PC-3 (cell line): ENCODE measurements at regions not wholly inside any gene's neighbourhood (a gene's known extent, or its start where the extent isn't known, plus 50 kb on each side); places are given as distances from the start of the nearest gene placed in this dataset.

Source experiments
- ATAC-seq: fragments of 200-7000 bp; cut with Tn5 transposase; 2 replicates; pipeline ENCODE4 v1.9.1; 2020; ENCODE audit warnings: mild to moderate bottlenecking, moderate library complexity
- BruUV-seq: library from RNA; stranded (reverse); fragments of 400-500 nt; replicated peaks from 2 replicates; lab custom pipeline; 2021; lab: Mats Ljungman, UMichigan
- CTCF ChIA-PET: fragments of 300-600 bp; sonication (Branson Sonifier 250); formaldehyde crosslinking; loops from one replicate; lab custom pipeline; 2022; ENCODE audit warnings: antibody characterized with exemption; lab: Charles Lee
- POLR2A ChIA-PET: fragments of 300-600 bp; sonication (Branson Sonifier 250); formaldehyde crosslinking; loops from one replicate; lab custom pipeline; 2022; ENCODE audit warnings: antibody characterized with exemption; ENCODE audit not compliant: unreplicated experiment; lab: Charles Lee
- DNase-seq: peaks from one replicate; pipeline ENCODE4 v3.0.0-alpha.2; 2015
- H2AFZ ChIP-seq: fragments of 300-600 bp; sonication (generic); 2 replicates; pipeline ENCODE4 v1.6.0; 2016; ENCODE audit warnings: antibody characterized with exemption, low read length
- H3F3A ChIP-seq: fragments of 300-600 bp; sonication (generic); one replicate; pipeline ENCODE4 v1.6.0; 2017; ENCODE audit warnings: antibody characterized with exemption, low read length, control low read depth, mild to moderate bottlenecking; ENCODE audit not compliant: unreplicated experiment
- H3K27ac ChIP-seq: fragments of 300-600 bp; sonication (generic); 2 replicates; pipeline ENCODE4 v1.5.1; 2016; ENCODE audit warnings: mild to moderate bottlenecking, low read length
- H3K27me3 ChIP-seq: fragments of 300-600 bp; sonication (generic); 2 replicates; pipeline ENCODE4 v1.6.1; 2016; ENCODE audit warnings: low read length, mixed read lengths
- H3K36me3 ChIP-seq: fragments of 300-600 bp; sonication (generic); 2 replicates; pipeline ENCODE4 v1.6.1; 2016; ENCODE audit warnings: low read depth, mixed run types, low read length, mixed read lengths
- H3K4me1 ChIP-seq: fragments of 300-600 bp; sonication (generic); 2 replicates; pipeline ENCODE4 v1.5.1; 2016; ENCODE audit warnings: low read length; ENCODE audit not compliant: insufficient read depth
- H3K4me2 ChIP-seq: fragments of 300-600 bp; sonication (generic); 2 replicates; pipeline ENCODE4 v1.6.0; 2016; ENCODE audit warnings: low read length
- H3K4me3 ChIP-seq: fragments of 300-600 bp; sonication (generic); 2 replicates; pipeline ENCODE4 v1.5.1; 2016; ENCODE audit warnings: mild to moderate bottlenecking, low read length, mixed read lengths
- H3K79me2 ChIP-seq: fragments of 300-600 bp; sonication (generic); 2 replicates; pipeline ENCODE4 v1.6.1; 2017; ENCODE audit warnings: low read length, mixed read lengths
- H3K9ac ChIP-seq: fragments of 300-600 bp; sonication (generic); 2 replicates; pipeline ENCODE4 v1.6.0; 2016; ENCODE audit warnings: mild to moderate bottlenecking, low read length
- H3K9me2 ChIP-seq: fragments of 300-600 bp; sonication (generic); replicated peaks from 2 replicates; pipeline ENCODE4 v1.6.1; 2016; ENCODE audit warnings: mixed run types, low read length, mixed read lengths
- H3K9me3 ChIP-seq: fragments of 300-600 bp; sonication (generic); 2 replicates; pipeline ENCODE4 v1.6.1; 2016; ENCODE audit warnings: low read length, mixed read lengths
- H4K20me1 ChIP-seq: fragments of 300-600 bp; sonication (generic); 2 replicates; pipeline ENCODE4 v1.6.1; 2016; ENCODE audit warnings: low read length, mixed read lengths
- CTCF ChIP-seq: fragments of 300-600 bp; sonication (generic); conservative IDR thresholded peaks from 2 replicates; pipeline ENCODE4 v1.5.1; 2017; ENCODE audit warnings: antibody characterized with exemption, low read depth, mild to moderate bottlenecking, low read length
- EZH2 ChIP-seq: fragments of 300-600 bp; sonication (generic); IDR thresholded peaks from one replicate; pipeline ENCODE4 v1.6.1; 2017; ENCODE audit warnings: antibody characterized with exemption, mild to moderate bottlenecking, low read length; ENCODE audit not compliant: unreplicated experiment
- EZH2phosphoT487 ChIP-seq: fragments of 300-600 bp; sonication (generic); IDR thresholded peaks from 2 replicates; pipeline ENCODE4 v1.6.1; 2018; ENCODE audit warnings: mild to moderate bottlenecking, antibody characterized with exemption, low read length, borderline replicate concordance
- intact Hi-C: fragments of 100-400 bp; cut with micrococcal nuclease; formaldehyde crosslinking; loops from 2 replicates; pipeline ENCODE4 v1.9.0; 2023

GRCh38 chr3:30140356-30141075 is 465.9 kb upstream of the TGFBR2 start:
- Histone ChIP-seq H3K4me2 (no peak overlapping the region), H3K9me2 (no peaks in the 10 kb centered on the region), H3K27me3 (no peaks in the 10 kb centered on the region), H4K20me1 (no peaks in the 10 kb centered on the region), H3K9me3 (no peaks in the 10 kb centered on the region), H3K79me2 (no peaks in the 10 kb centered on the region), H3K27ac (no peak overlapping the region), H3F3A (no peaks in the 10 kb centered on the region), H3K9ac (no peak overlapping the region), H3K36me3 (no peaks in the 10 kb centered on the region), H3K4me1 (no peaks in the 10 kb centered on the region), H3K4me3 (no peak overlapping the region), H2AFZ (no peak overlapping the region)
- intact Hi-C loops, result no loop called here
- POLR2A ChIA-PET, result no interaction called here
- CTCF ChIA-PET, result no interaction called here
- ATAC-seq, result no peak
- TF ChIP-seq EZH2phosphoT487 (no peak), CTCF (no peak), EZH2 (no peak)
- DNase-seq, result no peak
- no TSS peak for BruUV-seq

GRCh38 chr3:30141178-30141581 is 465.2 kb upstream of the TGFBR2 start:
- ATAC-seq, result no peak
- Histone ChIP-seq H3K36me3 (no peaks in the 10 kb centered on the region), H3K4me2 (no peak overlapping the region), H3K79me2 (no peaks in the 10 kb centered on the region), H2AFZ (no peak overlapping the region), H3K4me3 (no peak overlapping the region), H3F3A (no peaks in the 10 kb centered on the region), H3K9me3 (no peaks in the 10 kb centered on the region), H3K9ac (no peak overlapping the region), H3K27ac (no peak overlapping the region), H4K20me1 (no peaks in the 10 kb centered on the region), H3K9me2 (no peaks in the 10 kb centered on the region), H3K4me1 (no peaks in the 10 kb centered on the region), H3K27me3 (no peaks in the 10 kb centered on the region)
- BruUV-seq, result no TSS peak
- no peak for DNase-seq
- ChIA-PET CTCF (no interaction called here), POLR2A (no interaction called here)
- TF ChIP-seq EZH2 (no peak), EZH2phosphoT487 (no peak), CTCF (no peak)
- intact Hi-C loops, result no loop called here

- CTCF ChIA-PET, result no interaction called here
- H3K4me1 ChIP-seq, result no peaks in the 10 kb centered on the region
Measured at GRCh38 chr3:30141927-30142326, 464.5 kb upstream of the TGFBR2 start.

More at GRCh38 chr3:30141927-30142326, 464.5 kb upstream of the TGFBR2 start:
- no peak for DNase-seq
- no peaks in the 10 kb centered on the region for H4K20me1 ChIP-seq
- H3F3A ChIP-seq, result no peaks in the 10 kb centered on the region
- POLR2A ChIA-PET, result no interaction called here
- TF ChIP-seq EZH2phosphoT487 (no peak), CTCF (no peak), EZH2 (no peak)
- H3K79me2 ChIP-seq, result no peaks in the 10 kb centered on the region
- H3K36me3 ChIP-seq, result no peaks in the 10 kb centered on the region
- no peaks in the 10 kb centered on the region for H3K27me3 ChIP-seq
- H3K27ac ChIP-seq, result no peak overlapping the region
- intact Hi-C loops, result no loop called here
- H2AFZ ChIP-seq, result no peak overlapping the region
- H3K9me3 ChIP-seq, result no peaks in the 10 kb centered on the region
- no peak overlapping the region for H3K9ac ChIP-seq
- BruUV-seq, result no TSS peak
- H3K4me3 ChIP-seq, result no peak overlapping the region
- no peaks in the 10 kb centered on the region for H3K9me2 ChIP-seq
- ATAC-seq, result no peak
- H3K4me2 ChIP-seq, result no peak overlapping the region
